T-helper 1 cell treated with Interleukin-12 subunit alpha and Interleukin-12 subunit beta and Interleukin-4 antibody, amounts not matched to agents 30 μg/mL and 1 μg/mL, for 36 hours (primary cell): ENCODE measurements at regions not wholly inside any gene's neighbourhood (a gene's known extent, or its start where the extent isn't known, plus 50 kb on each side); places are given as distances from the start of the nearest gene placed in this dataset.

Source experiments
- H3K27ac Mint-ChIP-seq: one replicate; pipeline ENCODE4 v1.8.0; 2021; ENCODE audit warnings: mild to moderate bottlenecking, mixed read lengths
- H3K27me3 Mint-ChIP-seq: one replicate; pipeline ENCODE4 v1.8.0; 2021; ENCODE audit warnings: low read depth, mixed read lengths
- H3K36me3 Mint-ChIP-seq: one replicate; pipeline ENCODE4 v1.8.0; 2021; ENCODE audit warnings: low read depth, mixed read lengths
- H3K4me1 Mint-ChIP-seq: one replicate; pipeline ENCODE4 v1.8.0; 2021; ENCODE audit warnings: low read depth, mixed read lengths
- H3K4me3 Mint-ChIP-seq: one replicate; pipeline ENCODE4 v1.8.0; 2021; ENCODE audit warnings: mild to moderate bottlenecking, moderate library complexity, mixed read lengths
- H3K9me3 Mint-ChIP-seq: one replicate; pipeline ENCODE4 v1.8.0; 2021; ENCODE audit warnings: mixed read lengths

GRCh38 chr6:26296556-26296856, 68.5 kb upstream of the BTN3A2 start:
- H3K27ac Mint-ChIP-seq = no peak overlapping the region
- H3K9me3 Mint-ChIP-seq = no peaks in the 10 kb centered on the region
- peaks cover 4% of the 10 kb centered on the region for H3K36me3 Mint-ChIP-seq
- H3K27me3 Mint-ChIP-seq = no peaks in the 10 kb centered on the region
- peaks cover 15% of the 10 kb centered on the region for H3K4me1 Mint-ChIP-seq
- H3K4me3 Mint-ChIP-seq = no peak overlapping the region

- Mint-ChIP-seq H3K4me3 (no peak overlapping the region), H3K36me3 (peaks cover 4% of the 10 kb centered on the region), H3K27ac (no peak overlapping the region), H3K27me3 (no peaks in the 10 kb centered on the region), H3K9me3 (no peaks in the 10 kb centered on the region), H3K4me1 (peaks cover 18% of the 10 kb centered on the region)
Measured at GRCh38 chr6:26296857-26297648, 67.9 kb upstream of the BTN3A2 start.

GRCh38 chr6:26299286-26300042, 65.5 kb upstream of the BTN3A2 start:
- H3K9me3 Mint-ChIP-seq = no peaks in the 10 kb centered on the region
- no peak overlapping the region for H3K27ac Mint-ChIP-seq
- peaks cover 4% of the 10 kb centered on the region for H3K36me3 Mint-ChIP-seq
- H3K27me3 Mint-ChIP-seq = no peaks in the 10 kb centered on the region
- H3K4me1 Mint-ChIP-seq = peaks cover 20% of the 10 kb centered on the region
- H3K4me3 Mint-ChIP-seq = no peak overlapping the region

- Mint-ChIP-seq H3K4me1 (peaks cover 23% of the 10 kb centered on the region), H3K4me3 (no peak overlapping the region), H3K27ac (no peak overlapping the region), H3K36me3 (peaks cover 4% of the 10 kb centered on the region), H3K9me3 (no peaks in the 10 kb centered on the region), H3K27me3 (no peaks in the 10 kb centered on the region)
Measured at GRCh38 chr6:26300043-26300331, 65.0 kb upstream of the BTN3A2 start.

- no peak overlapping the region for H3K4me3 Mint-ChIP-seq
- H3K27me3 Mint-ChIP-seq = no peaks in the 10 kb centered on the region
- no peak overlapping the region for H3K27ac Mint-ChIP-seq
- H3K9me3 Mint-ChIP-seq = no peaks in the 10 kb centered on the region
- H3K36me3 Mint-ChIP-seq = peaks cover 4% of the 10 kb centered on the region
- peaks cover 27% of the 10 kb centered on the region for H3K4me1 Mint-ChIP-seq
Measured at GRCh38 chr6:26300359-26300758, 64.6 kb upstream of the BTN3A2 start.

GRCh38 chr6:26300828-26301227, 64.2 kb upstream of the BTN3A2 start:
- H3K27me3 Mint-ChIP-seq = no peaks in the 10 kb centered on the region
- peaks cover 28% of the 10 kb centered on the region for H3K4me1 Mint-ChIP-seq
- H3K36me3 Mint-ChIP-seq = peaks cover 2% of the 10 kb centered on the region
- no peak overlapping the region for H3K4me3 Mint-ChIP-seq
- H3K27ac Mint-ChIP-seq = no peak overlapping the region
- H3K9me3 Mint-ChIP-seq = no peaks in the 10 kb centered on the region

GRCh38 chr6:26301638-26302037, 63.4 kb upstream of the BTN3A2 start:
- H3K4me3 Mint-ChIP-seq = no peak overlapping the region
- H3K36me3 Mint-ChIP-seq = peaks cover 2% of the 10 kb centered on the region
- no peak overlapping the region for H3K27ac Mint-ChIP-seq
- H3K9me3 Mint-ChIP-seq = no peaks in the 10 kb centered on the region
- peaks cover 27% of the 10 kb centered on the region for H3K4me1 Mint-ChIP-seq
- no peaks in the 10 kb centered on the region for H3K27me3 Mint-ChIP-seq

- peaks cover 31% of the 10 kb centered on the region for H3K4me1 Mint-ChIP-seq
- H3K9me3 Mint-ChIP-seq = no peaks in the 10 kb centered on the region
- H3K27me3 Mint-ChIP-seq = no peaks in the 10 kb centered on the region
- H3K36me3 Mint-ChIP-seq = no peaks in the 10 kb centered on the region
- H3K27ac Mint-ChIP-seq = no peak overlapping the region
- no peak overlapping the region for H3K4me3 Mint-ChIP-seq
Measured at GRCh38 chr6:26302941-26303559, 61.9 kb upstream of the BTN3A2 start.

- peak overlapping the region; percentile 93 for H3K27ac Mint-ChIP-seq
- no peaks in the 10 kb centered on the region for H3K9me3 Mint-ChIP-seq
- peaks cover 35% of the 10 kb centered on the region for H3K4me1 Mint-ChIP-seq
- peak overlapping the region; percentile 86 for H3K4me3 Mint-ChIP-seq
- H3K27me3 Mint-ChIP-seq = no peaks in the 10 kb centered on the region
- no peaks in the 10 kb centered on the region for H3K36me3 Mint-ChIP-seq
Measured at GRCh38 chr6:26304213-26304796, 60.7 kb upstream of the BTN3A2 start.

- peak overlapping the region; percentile 86 for H3K4me3 Mint-ChIP-seq
- H3K27me3 Mint-ChIP-seq = no peaks in the 10 kb centered on the region
- peak overlapping the region; percentile 93 for H3K27ac Mint-ChIP-seq
- H3K9me3 Mint-ChIP-seq = no peaks in the 10 kb centered on the region
- peaks cover 41% of the 10 kb centered on the region for H3K4me1 Mint-ChIP-seq
- H3K36me3 Mint-ChIP-seq = no peaks in the 10 kb centered on the region
Measured at GRCh38 chr6:26304797-26305640, 60.0 kb upstream of the BTN3A2 start.

- Mint-ChIP-seq H3K4me1 (peaks cover 43% of the 10 kb centered on the region), H3K36me3 (no peaks in the 10 kb centered on the region), H3K27me3 (no peaks in the 10 kb centered on the region), H3K27ac (peak overlapping the region; percentile 93), H3K4me3 (peak overlapping the region; percentile 86), H3K9me3 (no peaks in the 10 kb centered on the region)
Measured at GRCh38 chr6:26305641-26305969, 59.4 kb upstream of the BTN3A2 start.

GRCh38 chr6:26306232-26306631, 58.8 kb upstream of the BTN3A2 start:
- H3K27me3 Mint-ChIP-seq = no peaks in the 10 kb centered on the region
- no peak overlapping the region for H3K27ac Mint-ChIP-seq
- H3K4me1 Mint-ChIP-seq = peaks cover 46% of the 10 kb centered on the region
- H3K9me3 Mint-ChIP-seq = no peaks in the 10 kb centered on the region
- no peak overlapping the region for H3K4me3 Mint-ChIP-seq
- H3K36me3 Mint-ChIP-seq = no peaks in the 10 kb centered on the region

GRCh38 chr6:26307850-26308249, 57.1 kb upstream of the BTN3A2 start:
- Mint-ChIP-seq H3K27me3 (no peaks in the 10 kb centered on the region), H3K9me3 (no peaks in the 10 kb centered on the region), H3K4me1 (peaks cover 59% of the 10 kb centered on the region), H3K27ac (no peak overlapping the region), H3K4me3 (no peak overlapping the region), H3K36me3 (peaks cover under 1% of the 10 kb centered on the region)

- Mint-ChIP-seq H3K4me3 (no peak overlapping the region), H3K9me3 (no peaks in the 10 kb centered on the region), H3K4me1 (peaks cover 57% of the 10 kb centered on the region)
Measured at GRCh38 chr6:26309731-26310142, 55.3 kb upstream of the BTN3A2 start.

More at GRCh38 chr6:26309731-26310142, 55.3 kb upstream of the BTN3A2 start:
- peaks cover 5% of the 10 kb centered on the region for H3K36me3 Mint-ChIP-seq
- H3K27me3 Mint-ChIP-seq = no peaks in the 10 kb centered on the region
- peak overlapping the region; percentile 46 for H3K27ac Mint-ChIP-seq
